Middle frontal gyrus (tissue), 1 donor: ENCODE measurements at regions not wholly inside any gene's neighbourhood (a gene's known extent, or its start where the extent isn't known, plus 50 kb on each side); places are given as distances from the start of the nearest gene placed in this dataset.

Source experiments
- DNase-seq: peaks from one replicate; pipeline ENCODE4 v3.0.0-alpha.2; 2015; ENCODE audit warnings: low spot score; ENCODE audit errors: extremely low spot score

DNA sequence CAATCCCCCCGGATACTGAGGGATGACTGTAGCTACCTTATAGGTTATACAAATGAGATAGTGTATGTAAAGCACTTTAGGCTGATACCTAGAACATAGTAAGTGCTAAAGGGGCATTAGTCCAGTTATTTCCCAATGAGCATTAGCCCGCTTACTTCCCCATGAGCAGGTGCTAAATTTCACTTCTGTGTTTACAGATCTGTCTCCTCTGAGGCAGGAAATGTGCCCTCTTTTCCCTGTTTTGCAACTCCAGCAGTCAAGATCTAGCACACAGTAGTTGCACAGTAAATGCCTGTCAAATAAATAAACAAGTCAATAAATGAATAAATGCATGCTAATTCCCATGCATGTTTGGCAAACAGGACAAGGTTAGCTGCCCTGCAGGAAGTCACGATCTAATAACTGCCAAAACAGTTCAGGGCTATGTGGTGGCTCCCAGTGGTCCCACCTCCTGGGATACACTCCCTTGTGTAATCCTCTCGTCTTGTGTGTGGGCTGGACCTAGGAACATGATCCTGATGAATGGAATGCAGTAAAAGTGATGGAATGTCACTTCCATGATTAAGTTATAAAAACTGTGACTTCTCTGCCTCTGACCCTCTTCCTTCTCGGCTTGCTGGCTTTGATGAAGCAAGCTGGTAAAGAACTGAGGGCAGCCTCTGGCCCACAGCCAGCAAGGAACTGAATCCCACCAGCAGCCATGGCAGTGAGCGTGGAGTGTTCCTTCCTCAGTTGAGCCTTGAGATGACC is 459.0 kb downstream of the SOX6 start:
- no peak for DNase-seq

DNA sequence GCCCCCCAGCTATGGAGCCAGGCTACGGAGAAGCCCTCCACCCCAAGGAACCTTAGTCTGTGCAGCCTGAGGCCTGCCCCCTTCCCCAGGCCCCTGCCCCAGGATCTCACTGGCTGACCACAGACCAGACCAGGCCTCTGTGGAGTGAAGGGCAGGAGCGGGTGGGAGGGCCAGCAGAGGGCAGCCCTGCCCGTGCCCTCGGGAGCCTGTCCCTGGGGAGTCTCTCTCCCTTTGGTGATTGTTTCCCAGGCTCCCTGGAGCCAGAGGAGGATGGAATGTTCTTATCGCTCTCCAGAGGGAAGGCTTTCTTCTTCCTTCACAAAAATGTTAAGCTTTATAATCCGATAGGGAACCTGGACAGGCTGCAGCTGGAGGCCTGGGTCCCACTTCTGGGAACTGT is 455.3 kb downstream of the SOX6 start:
- DNase-seq: no peak

- no peak for DNase-seq
These were observed 454.6 kb downstream of the SOX6 start for GRCh38 chr11:15901790-15902189.

DNA sequence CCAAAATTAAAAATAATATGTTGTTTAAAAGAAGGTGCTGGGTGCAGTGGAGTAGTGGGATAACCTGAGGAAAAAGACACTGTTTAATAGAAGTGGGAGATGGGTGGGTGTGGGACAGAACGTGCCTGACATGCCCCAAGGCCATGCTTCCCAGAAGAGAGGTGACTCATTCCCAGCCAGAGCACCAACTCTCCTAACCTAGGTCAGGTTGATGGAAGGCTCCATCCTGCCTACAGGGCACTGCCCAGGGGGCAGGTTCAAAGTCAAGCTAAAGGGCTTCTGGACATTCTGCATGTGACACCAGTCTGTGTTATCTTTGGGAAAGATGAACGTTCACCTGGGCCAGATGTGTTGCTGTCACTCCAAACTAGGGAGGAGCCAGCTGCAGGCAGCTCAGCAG is 453.1 kb downstream of the SOX6 start:
- DNase-seq: no peak

GRCh38 chr11:15905366-15906104 is 450.8 kb downstream of the SOX6 start:
- DNase-seq: no peak

- no peak for DNase-seq
These were observed 449.8 kb downstream of the SOX6 start for GRCh38 chr11:15906481-15907035.

GRCh38 chr11:15907806-15908205 is 448.5 kb downstream of the SOX6 start:
- no peak for DNase-seq

- no peak for DNase-seq
These were observed 446.3 kb downstream of the SOX6 start for GRCh38 chr11:15909937-15910598.

DNA sequence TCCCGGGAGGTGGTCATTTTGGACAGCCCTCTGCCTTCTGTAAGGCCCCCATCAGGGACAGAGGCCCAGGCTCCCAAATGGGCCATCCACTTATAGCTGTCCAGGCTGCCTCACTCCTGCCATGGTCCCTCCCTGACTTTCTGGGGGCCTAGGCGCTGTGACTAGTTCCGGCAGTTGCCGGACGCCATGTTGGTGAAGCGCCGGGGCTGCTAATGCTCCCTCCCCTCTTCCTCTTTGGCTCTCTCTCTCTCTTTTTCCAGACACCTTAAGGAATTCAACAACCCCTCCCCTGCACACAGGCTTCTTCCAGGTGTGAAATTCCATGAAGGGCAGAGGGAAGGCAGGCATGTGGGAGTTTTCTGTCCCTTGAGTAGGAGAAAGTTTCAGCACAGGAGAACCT is 445.6 kb downstream of the SOX6 start:
- DNase-seq: no peak

DNA sequence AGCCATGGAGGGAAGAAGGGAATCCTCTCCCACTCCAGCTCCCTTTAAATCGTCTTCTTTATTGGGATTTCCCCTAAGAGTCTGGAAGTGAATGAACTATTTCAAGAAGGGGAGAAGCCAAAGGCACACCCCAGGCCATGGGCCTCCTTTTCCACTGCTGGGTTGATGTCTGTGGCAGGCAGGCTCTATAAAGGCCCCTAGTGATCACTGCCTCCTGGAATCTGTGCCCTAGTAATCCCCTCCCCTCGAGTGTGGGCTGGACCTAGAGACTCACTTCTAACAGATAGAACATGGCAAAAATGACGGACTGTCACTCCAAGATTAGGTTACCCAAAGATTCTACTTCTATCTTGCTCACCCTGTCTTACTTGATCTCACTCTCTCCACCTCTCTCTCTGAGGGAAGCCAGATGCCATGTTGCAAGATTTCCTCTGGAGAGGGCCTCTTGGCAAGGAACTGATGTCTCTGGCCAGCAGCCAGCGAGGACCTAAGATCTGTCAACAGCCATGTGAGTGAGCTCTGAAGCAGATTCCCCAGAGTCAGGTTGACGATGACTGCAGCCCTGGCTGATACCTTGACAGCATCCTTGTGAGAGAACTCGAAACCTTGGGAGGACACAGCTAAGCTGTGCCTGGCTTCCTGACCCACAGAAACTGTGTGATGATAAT is 444.8 kb downstream of the SOX6 start:
- no peak for DNase-seq

- DNase-seq: no peak
These were observed 444.1 kb downstream of the SOX6 start for GRCh38 chr11:15912291-15912690.

- DNase-seq: no peak
These were observed 443.5 kb downstream of the SOX6 start for GRCh38 chr11:15912825-15913224.

- DNase-seq: no peak
These were observed 443.1 kb downstream of the SOX6 start for GRCh38 chr11:15913261-15913660.
